ENCODE measurements at regions not wholly inside any gene's neighbourhood (a gene's known extent, or its start where the extent isn't known, plus 50 kb on each side); places are given as distances from the start of the nearest gene placed in this dataset.

DNA sequence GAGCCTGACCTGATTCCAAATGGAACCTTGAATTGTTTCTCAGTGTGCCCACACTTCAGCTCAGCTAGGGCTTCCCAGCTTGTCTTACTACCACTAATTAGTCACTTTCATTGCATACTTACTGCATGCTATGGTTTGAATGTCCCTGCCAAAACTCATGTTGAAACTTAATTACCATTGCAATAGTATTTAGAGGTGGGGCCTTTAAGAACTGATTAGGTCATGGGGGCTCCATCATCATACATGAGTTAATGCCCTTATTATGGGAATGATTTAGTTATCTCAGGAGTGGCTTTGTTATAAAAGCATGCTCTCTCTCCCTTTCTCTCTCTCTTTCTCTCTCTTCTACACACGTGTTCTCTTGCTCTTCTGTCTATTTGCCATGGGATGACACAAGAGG lies 68.3 kb downstream of the NENF start:
- TF ChIP-seq POLR2A (IDR thresholded peaks at IDR 0.05) (no peak), CTCF (IDR thresholded peaks at IDR 0.05) (no peak)

Data from tibial nerve (tissue), 3 donors.